ENCODE measurements at regions not wholly inside any gene's neighbourhood (a gene's known extent, or its start where the extent isn't known, plus 50 kb on each side); places are given as distances from the start of the nearest gene placed in this dataset.

DNA sequence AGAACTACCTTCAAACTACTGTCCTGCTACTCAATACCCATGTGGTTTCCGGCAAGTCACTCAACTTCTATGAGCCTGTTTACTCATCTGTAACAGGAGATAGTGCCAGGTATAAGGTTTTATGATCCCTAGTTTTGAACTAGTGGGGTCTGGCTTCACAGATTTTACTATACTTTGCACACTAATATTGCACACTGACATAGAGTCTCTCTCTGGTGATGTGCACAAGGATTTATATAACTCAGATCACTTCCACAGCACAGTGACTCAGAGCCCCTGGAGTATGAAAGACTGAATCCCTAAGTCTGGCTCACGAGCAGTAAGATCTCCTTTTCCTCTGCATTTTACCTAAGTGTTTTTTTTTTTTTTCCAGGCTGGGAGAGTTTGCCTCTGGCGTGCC, 69.7 kb upstream of the SLC38A2 start:
- TF ChIP-seq, protein P1, sequence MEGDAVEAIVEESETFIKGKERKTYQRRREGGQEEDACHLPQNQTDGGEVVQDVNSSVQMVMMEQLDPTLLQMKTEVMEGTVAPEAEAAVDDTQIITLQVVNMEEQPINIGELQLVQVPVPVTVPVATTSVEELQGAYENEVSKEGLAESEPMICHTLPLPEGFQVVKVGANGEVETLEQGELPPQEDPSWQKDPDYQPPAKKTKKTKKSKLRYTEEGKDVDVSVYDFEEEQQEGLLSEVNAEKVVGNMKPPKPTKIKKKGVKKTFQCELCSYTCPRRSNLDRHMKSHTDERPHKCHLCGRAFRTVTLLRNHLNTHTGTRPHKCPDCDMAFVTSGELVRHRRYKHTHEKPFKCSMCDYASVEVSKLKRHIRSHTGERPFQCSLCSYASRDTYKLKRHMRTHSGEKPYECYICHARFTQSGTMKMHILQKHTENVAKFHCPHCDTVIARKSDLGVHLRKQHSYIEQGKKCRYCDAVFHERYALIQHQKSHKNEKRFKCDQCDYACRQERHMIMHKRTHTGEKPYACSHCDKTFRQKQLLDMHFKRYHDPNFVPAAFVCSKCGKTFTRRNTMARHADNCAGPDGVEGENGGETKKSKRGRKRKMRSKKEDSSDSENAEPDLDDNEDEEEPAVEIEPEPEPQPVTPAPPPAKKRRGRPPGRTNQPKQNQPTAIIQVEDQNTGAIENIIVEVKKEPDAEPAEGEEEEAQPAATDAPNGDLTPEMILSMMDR (IDR thresholded peaks at IDR 0.05) = no peak
- TF ChIP-seq POLR2AphosphoS5 (IDR thresholded peaks at IDR 0.05) (no peak), POLR2A (IDR thresholded peaks at IDR 0.05) (no peak)
